DOHH2 (cell line): ENCODE measurements at regions not wholly inside any gene's neighbourhood (a gene's known extent, or its start where the extent isn't known, plus 50 kb on each side); places are given as distances from the start of the nearest gene placed in this dataset.

Source experiments
- H3F3A ChIP-seq: fragments of 200-600 bp; sonication (generic), shearing (Covaris generic); 2 replicates; pipeline ENCODE4 v1.6.0; 2016; ENCODE audit warnings: antibody characterized with exemption, mild to moderate bottlenecking; ENCODE audit not compliant: control insufficient read depth, insufficient read depth
- H3K27ac ChIP-seq: fragments of 200-600 bp; sonication (generic); 2 replicates; pipeline ENCODE4 v1.5.1; 2014; ENCODE audit warnings: low read depth, mild to moderate bottlenecking, low read length, moderate library complexity
- H3K27me3 ChIP-seq: fragments of 200-600 bp; sonication (generic); 2 replicates; pipeline ENCODE4 v1.6.1; 2014; ENCODE audit warnings: mild to moderate bottlenecking, low read length, mixed read lengths; ENCODE audit not compliant: control insufficient read depth
- H3K36me3 ChIP-seq: fragments of 200-600 bp; sonication (generic); 2 replicates; pipeline ENCODE4 v1.6.1; 2014; ENCODE audit warnings: mild to moderate bottlenecking, low read length, moderate library complexity, mixed read lengths; ENCODE audit not compliant: control insufficient read depth
- H3K4me1 ChIP-seq: fragments of 200-600 bp; sonication (generic); 2 replicates; pipeline ENCODE4 v1.6.1; 2014; ENCODE audit warnings: mild to moderate bottlenecking, low read length, mixed read lengths; ENCODE audit not compliant: control insufficient read depth
- H3K4me2 ChIP-seq: fragments of 200-600 bp; sonication (generic); 2 replicates; pipeline ENCODE4 v1.6.0; 2014; ENCODE audit warnings: mild to moderate bottlenecking, low read length, moderate library complexity
- H3K4me3 ChIP-seq: fragments of 200-600 bp; sonication (generic); 2 replicates; pipeline ENCODE4 v1.5.1; 2014; ENCODE audit warnings: mild to moderate bottlenecking, low read length, mixed read lengths
- H3K79me2 ChIP-seq: fragments of 200-600 bp; sonication (generic); 2 replicates; pipeline ENCODE4 v1.6.1; 2014; ENCODE audit warnings: mild to moderate bottlenecking, low read length, mixed read lengths; ENCODE audit not compliant: control insufficient read depth
- H3K9me2 ChIP-seq: fragments of 200-600 bp; sonication (generic); replicated peaks from 2 replicates; pipeline ENCODE4 v1.6.1; 2014; ENCODE audit warnings: mild to moderate bottlenecking, low read length, mixed read lengths; ENCODE audit not compliant: control insufficient read depth
- H3K9me3 ChIP-seq: fragments of 200-600 bp; sonication (generic); 2 replicates; pipeline ENCODE4 v1.6.1; 2014; ENCODE audit warnings: antibody characterized with exemption, low read length, mixed read lengths; ENCODE audit not compliant: control insufficient read depth, insufficient read depth
- H4K20me1 ChIP-seq: fragments of 200-600 bp; sonication (generic); 2 replicates; pipeline ENCODE4 v1.6.0; 2014; ENCODE audit warnings: low read depth, mild to moderate bottlenecking, antibody characterized with exemption, low read length, moderate library complexity; ENCODE audit not compliant: control insufficient read depth, insufficient read depth
- EZH2phosphoT487 ChIP-seq: fragments of 200-600 bp; sonication (generic); IDR thresholded peaks from 2 replicates; pipeline ENCODE4 v1.6.1; 2017; ENCODE audit warnings: borderline replicate concordance, mild to moderate bottlenecking, antibody characterized with exemption, low read length, moderate library complexity, mixed read lengths
- TF ChIP-seq, protein P1 (sequence below): fragments of 200-600 bp; sonication (generic); IDR thresholded peaks from one replicate; pipeline ENCODE4 v1.5.1; 2014; ENCODE audit warnings: antibody characterized with exemption, mild to moderate bottlenecking, low read depth, low read length; ENCODE audit not compliant: poor library complexity, severe bottlenecking

DNA sequence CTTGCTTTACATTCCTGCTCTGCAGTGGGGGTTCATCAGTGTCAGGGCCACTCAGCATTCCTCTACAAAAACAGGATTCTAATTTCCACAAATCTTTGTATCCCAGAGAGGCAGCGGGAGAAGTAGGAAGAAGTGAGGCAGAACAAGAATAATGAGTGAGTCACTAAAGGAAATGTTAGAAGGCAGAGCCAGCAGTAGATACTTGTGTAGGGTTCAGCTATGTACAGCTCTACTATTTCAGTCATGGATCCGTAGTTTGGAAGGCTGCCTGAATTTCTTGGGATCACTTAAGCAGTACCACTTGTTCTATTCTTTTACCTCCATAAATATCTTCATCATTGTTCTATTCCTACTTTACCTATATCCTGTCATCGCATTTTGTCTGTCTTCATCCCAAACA lies 246.3 kb upstream of the TLE4 start:
- H3K27ac ChIP-seq = no peak overlapping the region
- H3K4me2 ChIP-seq = no peak overlapping the region
- H3K9me3 ChIP-seq = no peaks in the 10 kb centered on the region
- H3K9me2 ChIP-seq = no peaks in the 10 kb centered on the region
- no peaks in the 10 kb centered on the region for H3K27me3 ChIP-seq
- no peaks in the 10 kb centered on the region for H3K79me2 ChIP-seq
- H3K36me3 ChIP-seq = no peaks in the 10 kb centered on the region
- no peaks in the 10 kb centered on the region for H4K20me1 ChIP-seq
- TF ChIP-seq, protein P1, sequence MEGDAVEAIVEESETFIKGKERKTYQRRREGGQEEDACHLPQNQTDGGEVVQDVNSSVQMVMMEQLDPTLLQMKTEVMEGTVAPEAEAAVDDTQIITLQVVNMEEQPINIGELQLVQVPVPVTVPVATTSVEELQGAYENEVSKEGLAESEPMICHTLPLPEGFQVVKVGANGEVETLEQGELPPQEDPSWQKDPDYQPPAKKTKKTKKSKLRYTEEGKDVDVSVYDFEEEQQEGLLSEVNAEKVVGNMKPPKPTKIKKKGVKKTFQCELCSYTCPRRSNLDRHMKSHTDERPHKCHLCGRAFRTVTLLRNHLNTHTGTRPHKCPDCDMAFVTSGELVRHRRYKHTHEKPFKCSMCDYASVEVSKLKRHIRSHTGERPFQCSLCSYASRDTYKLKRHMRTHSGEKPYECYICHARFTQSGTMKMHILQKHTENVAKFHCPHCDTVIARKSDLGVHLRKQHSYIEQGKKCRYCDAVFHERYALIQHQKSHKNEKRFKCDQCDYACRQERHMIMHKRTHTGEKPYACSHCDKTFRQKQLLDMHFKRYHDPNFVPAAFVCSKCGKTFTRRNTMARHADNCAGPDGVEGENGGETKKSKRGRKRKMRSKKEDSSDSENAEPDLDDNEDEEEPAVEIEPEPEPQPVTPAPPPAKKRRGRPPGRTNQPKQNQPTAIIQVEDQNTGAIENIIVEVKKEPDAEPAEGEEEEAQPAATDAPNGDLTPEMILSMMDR = no peak
- no peak for TF ChIP-seq EZH2phosphoT487
- no peaks in the 10 kb centered on the region for H3F3A ChIP-seq
- H3K4me1 ChIP-seq = no peaks in the 10 kb centered on the region
- H3K4me3 ChIP-seq = no peak overlapping the region

DNA sequence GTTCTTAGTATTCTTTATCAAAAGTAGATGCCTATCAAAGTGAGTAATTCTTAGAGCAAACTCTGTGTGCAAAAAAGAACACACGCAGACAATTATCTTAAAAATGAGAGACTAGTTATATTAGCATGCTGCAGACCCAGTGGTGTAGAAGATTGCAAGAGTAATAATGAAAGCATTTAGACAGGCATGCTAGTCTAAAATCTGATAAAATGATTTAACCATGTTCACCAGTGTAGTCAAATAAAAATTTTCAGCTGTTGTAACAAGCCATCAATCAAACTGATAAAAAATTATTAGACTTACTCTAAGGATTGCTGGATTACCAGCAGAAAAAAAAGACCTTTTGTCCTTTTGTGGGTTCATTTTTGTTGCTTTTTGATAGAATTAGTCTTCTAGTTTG lies 241.9 kb upstream of the TLE4 start:
- Histone ChIP-seq H3K4me2 (no peak overlapping the region), H4K20me1 (no peaks in the 10 kb centered on the region), H3K9me2 (no peaks in the 10 kb centered on the region), H3F3A (peaks cover 2% of the 10 kb centered on the region; the same call in 1 of the 2 replicates), H3K79me2 (no peaks in the 10 kb centered on the region), H3K36me3 (no peaks in the 10 kb centered on the region), H3K4me3 (no peak overlapping the region), H3K27ac (no peak overlapping the region), H3K27me3 (no peaks in the 10 kb centered on the region), H3K4me1 (peaks cover 5% of the 10 kb centered on the region), H3K9me3 (no peaks in the 10 kb centered on the region)
- no peak for TF ChIP-seq EZH2phosphoT487
- TF ChIP-seq, protein P1 = no peak

DNA sequence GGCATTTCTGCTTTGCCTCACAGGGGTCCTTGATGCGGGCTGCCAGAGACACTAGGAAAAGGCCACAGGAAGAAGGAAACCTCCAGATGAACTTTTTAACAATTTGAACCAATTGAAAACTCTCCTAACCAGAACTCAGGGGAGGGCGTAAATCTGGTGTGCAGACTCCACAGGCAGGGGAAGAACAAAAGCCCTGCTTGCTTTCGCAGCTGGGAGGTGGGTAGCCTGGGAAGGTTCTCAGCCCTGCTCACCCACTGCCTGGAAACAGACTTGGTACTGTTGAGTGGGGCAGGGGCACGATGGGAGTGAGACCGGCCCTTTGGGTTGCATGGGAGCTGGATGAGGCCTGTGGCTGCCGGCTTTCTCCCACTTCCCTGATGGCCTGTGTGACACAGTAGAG lies 237.8 kb upstream of the TLE4 start:
- Histone ChIP-seq H3K36me3 (no peaks in the 10 kb centered on the region), H3F3A (peaks cover 2% of the 10 kb centered on the region; the same call in 1 of the 2 replicates), H3K4me2 (no peak overlapping the region), H3K9me3 (peaks cover 7% of the 10 kb centered on the region; the same call in 1 of the 2 replicates), H3K9me2 (no peaks in the 10 kb centered on the region), H3K27me3 (no peaks in the 10 kb centered on the region), H3K79me2 (no peaks in the 10 kb centered on the region), H3K27ac (no peak overlapping the region), H4K20me1 (no peaks in the 10 kb centered on the region), H3K4me3 (no peak overlapping the region), H3K4me1 (peaks cover 5% of the 10 kb centered on the region)
- no peak for TF ChIP-seq EZH2phosphoT487
- TF ChIP-seq, protein P1 = no peak
